ENCODE measurements at regions not wholly inside any gene's neighbourhood (a gene's known extent, or its start where the extent isn't known, plus 50 kb on each side); places are given as distances from the start of the nearest gene placed in this dataset.

DNA sequence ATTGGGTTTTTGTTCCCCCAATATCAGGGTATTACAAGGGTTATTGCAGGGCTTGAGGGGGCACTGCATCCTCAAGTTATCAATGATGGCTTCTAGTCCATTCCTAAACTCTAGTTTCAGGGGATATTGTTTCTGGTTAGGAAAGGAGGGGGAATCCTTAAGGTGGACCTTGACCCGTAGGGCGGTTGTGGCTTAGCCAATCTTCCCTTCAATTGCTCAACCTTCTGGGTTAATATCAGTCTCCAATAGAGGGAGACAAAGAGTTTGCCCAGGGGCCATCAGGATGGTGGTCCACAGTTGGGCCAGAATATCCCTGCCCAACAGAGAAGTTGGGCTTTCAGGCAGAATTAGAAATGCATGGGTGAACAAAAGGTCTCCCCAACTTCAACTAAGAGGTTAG lies 214.9 kb downstream of the BCHE start:
- TF ChIP-seq, protein P1, sequence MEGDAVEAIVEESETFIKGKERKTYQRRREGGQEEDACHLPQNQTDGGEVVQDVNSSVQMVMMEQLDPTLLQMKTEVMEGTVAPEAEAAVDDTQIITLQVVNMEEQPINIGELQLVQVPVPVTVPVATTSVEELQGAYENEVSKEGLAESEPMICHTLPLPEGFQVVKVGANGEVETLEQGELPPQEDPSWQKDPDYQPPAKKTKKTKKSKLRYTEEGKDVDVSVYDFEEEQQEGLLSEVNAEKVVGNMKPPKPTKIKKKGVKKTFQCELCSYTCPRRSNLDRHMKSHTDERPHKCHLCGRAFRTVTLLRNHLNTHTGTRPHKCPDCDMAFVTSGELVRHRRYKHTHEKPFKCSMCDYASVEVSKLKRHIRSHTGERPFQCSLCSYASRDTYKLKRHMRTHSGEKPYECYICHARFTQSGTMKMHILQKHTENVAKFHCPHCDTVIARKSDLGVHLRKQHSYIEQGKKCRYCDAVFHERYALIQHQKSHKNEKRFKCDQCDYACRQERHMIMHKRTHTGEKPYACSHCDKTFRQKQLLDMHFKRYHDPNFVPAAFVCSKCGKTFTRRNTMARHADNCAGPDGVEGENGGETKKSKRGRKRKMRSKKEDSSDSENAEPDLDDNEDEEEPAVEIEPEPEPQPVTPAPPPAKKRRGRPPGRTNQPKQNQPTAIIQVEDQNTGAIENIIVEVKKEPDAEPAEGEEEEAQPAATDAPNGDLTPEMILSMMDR (optimal IDR thresholded peaks at IDR 0.05 in 1 of 3, IDR thresholded peaks at IDR 0.05 in 1 of 3, conservative IDR thresholded peaks at IDR 0.05 in 1 of 3; ENCODE audit: extremely low read depth in 1 of 3, insufficient read depth in 2 of 3, low read length in 3 of 3): no peak
- no peak for TF ChIP-seq EZH2 (IDR thresholded peaks at IDR 0.05; ENCODE audit: low read length)
